ENCODE measurements at regions not wholly inside any gene's neighbourhood (a gene's known extent, or its start where the extent isn't known, plus 50 kb on each side); places are given as distances from the start of the nearest gene placed in this dataset.
"Not testable (repeated sequence)": the region's sequence is repeated elsewhere in the genome, so short reads cannot be mapped to it uniquely, and the experiment has no call there.

- DNase-seq (ENCODE audit: low spot score), result no peak
Observed at GRCh38 chr1:81738875-81739274, 61.9 kb upstream of the ADGRL2 start.

GRCh38 chr1:81733480-81733879 is 67.3 kb upstream of the ADGRL2 start:
- DNase-seq (ENCODE audit: low spot score), result no peak

- DNase-seq (ENCODE audit: low spot score), result no peak
Observed at GRCh38 chr1:81731989-81732388, 68.7 kb upstream of the ADGRL2 start.

GRCh38 chr1:81730881-81731280 is 69.9 kb upstream of the ADGRL2 start:
- DNase-seq (ENCODE audit: low spot score), result no peak

DNA sequence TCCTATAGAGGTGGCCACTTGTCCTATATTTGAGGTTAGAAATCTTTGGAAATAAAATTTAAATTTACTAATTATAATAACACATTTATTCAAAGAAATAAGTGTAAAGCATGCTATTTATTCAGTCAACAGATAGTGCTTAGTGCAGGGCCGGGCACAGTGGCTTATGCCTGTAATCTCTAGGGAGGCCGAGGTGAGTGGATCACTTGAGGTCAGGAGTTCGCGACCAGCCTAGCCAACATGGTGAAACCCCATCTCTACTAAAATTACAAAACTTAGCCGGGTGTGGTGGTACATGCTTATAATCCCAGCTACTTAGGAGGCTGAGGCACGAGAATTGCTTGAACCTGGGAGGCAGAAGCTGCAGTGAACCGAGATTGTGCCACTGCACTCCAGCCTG is 70.4 kb upstream of the ADGRL2 start:
- DNase-seq (ENCODE audit: low spot score), result not testable (repeated sequence)

DNA sequence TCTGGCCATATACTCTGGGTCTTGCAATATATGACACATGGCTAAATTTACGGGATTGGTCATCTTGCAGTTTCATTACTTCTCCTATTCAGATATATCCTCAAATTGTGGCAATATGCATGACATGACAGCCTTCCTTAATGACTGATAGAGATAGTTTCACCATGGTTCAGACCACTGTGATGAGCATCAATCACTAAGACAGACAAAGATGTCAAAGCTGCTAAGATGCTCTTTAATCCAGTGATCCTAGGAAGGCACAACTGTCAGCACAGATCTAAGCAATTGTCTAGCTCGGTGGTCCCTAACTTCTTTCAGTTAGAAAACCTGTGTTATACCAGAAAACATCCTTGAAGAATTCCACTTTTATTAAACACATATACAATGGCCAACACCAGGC is 70.9 kb upstream of the ADGRL2 start:
- no peak for DNase-seq (ENCODE audit: low spot score)

- no peak for DNase-seq (ENCODE audit: low spot score)
Observed at GRCh38 chr1:81729239-81729638, 71.5 kb upstream of the ADGRL2 start.

GRCh38 chr1:81725823-81726222 is 74.9 kb upstream of the ADGRL2 start:
- no peak for DNase-seq (ENCODE audit: low spot score)

DNA sequence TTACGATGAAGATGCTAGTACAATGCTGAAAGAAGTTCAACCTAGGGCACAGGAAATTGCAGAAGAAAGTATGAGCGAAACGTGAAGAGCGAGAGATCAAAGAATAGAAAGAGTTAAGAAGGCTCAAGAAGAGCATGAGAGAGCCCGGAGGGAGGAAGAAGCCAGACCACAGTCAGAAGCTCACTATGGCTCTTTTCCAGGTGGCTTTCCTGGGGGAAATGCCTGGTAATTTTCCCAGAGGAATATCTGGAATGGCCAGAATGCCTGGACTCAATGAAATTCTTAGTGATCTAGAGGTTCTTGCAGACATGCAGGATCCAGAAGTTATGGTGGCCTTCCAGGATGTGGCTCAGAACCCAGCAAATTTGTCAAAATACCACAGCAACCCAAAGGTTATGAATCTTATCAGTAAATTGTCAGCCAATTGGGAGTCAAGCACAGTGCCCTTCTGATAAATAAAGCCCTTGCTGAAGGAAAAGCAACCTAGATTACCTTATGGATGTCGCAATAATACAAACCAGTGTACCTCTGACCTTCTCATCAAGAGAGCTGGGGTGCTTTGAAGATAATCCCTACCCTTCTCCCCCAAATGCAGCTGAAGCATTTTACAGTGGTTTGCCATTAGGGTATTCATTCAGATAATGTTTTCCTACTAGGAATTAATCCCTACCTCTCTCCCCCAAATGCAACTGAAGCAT is 78.0 kb upstream of the ADGRL2 start:
- DNase-seq (ENCODE audit: low spot score), result not testable (repeated sequence)

- not testable (repeated sequence) for DNase-seq (ENCODE audit: low spot score)
Observed at GRCh38 chr1:81720256-81720655, 80.5 kb upstream of the ADGRL2 start.

- DNase-seq (ENCODE audit: low spot score), result no peak
Observed at GRCh38 chr1:81717230-81717629, 83.5 kb upstream of the ADGRL2 start.

GRCh38 chr1:81715391-81715790 is 85.3 kb upstream of the ADGRL2 start:
- no peak for DNase-seq (ENCODE audit: low spot score)

DNA sequence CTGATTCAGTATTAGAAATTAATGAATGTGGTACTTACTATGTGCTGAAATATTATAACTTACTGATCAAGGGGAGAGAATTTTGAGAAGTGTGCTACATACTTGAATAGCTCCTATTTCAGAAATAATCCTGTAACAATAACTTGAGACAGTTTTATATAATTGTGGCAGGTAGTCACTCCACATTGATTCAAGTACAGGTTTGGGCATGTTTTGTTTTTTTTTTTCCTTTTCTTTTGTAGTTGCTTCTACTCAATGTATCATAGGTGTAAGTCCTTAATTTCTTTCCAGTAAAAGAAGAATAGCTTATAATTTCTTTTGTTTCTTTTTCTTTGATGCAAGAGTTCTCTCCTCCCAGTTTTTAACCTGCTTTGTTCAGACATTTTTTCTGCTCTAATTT is 86.1 kb upstream of the ADGRL2 start:
- DNase-seq (ENCODE audit: low spot score), result no peak

GRCh38 chr1:81712425-81712824 is 88.3 kb upstream of the ADGRL2 start:
- DNase-seq (ENCODE audit: low spot score), result no peak

DNA sequence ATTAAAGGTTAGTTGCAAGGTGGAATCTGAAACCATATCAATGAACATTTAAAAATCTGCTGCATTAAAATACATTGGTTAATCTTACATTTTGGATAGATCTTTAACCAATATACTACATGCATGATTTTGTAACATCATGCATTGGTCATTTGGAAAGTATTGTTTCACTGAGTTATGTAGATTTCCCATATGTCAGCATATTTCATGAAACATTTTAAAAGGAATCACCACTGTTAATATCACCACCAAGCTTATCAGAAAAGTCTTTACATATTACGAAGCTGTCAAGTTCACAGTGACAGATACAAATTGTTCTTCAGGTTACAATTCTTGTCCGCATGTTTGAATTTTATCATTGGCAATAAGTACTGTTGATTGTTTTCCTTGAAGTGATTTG is 89.9 kb upstream of the ADGRL2 start:
- DNase-seq (ENCODE audit: low spot score), result no peak

DNA sequence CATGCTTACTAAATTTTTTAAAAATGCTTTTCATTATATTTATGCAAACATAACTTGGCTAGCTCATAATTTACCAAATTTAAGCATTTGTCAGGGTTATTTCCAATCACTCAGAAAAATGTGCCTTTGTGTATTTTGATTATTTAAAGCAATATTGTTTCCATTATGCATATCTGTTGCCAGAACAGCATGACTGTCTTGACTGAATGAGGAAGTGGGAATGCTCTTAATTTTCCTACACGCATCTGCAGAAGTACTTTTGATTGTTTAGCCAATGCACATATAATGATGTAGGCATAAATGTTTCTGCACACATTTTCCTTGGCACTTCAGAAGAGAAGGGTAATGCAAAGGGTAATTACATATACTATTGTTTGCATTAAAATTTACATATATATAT is 92.5 kb upstream of the ADGRL2 start:
- no peak for DNase-seq (ENCODE audit: low spot score)

- DNase-seq (ENCODE audit: low spot score), result no peak
Observed at GRCh38 chr1:81706650-81707435, 93.9 kb upstream of the ADGRL2 start.

DNA sequence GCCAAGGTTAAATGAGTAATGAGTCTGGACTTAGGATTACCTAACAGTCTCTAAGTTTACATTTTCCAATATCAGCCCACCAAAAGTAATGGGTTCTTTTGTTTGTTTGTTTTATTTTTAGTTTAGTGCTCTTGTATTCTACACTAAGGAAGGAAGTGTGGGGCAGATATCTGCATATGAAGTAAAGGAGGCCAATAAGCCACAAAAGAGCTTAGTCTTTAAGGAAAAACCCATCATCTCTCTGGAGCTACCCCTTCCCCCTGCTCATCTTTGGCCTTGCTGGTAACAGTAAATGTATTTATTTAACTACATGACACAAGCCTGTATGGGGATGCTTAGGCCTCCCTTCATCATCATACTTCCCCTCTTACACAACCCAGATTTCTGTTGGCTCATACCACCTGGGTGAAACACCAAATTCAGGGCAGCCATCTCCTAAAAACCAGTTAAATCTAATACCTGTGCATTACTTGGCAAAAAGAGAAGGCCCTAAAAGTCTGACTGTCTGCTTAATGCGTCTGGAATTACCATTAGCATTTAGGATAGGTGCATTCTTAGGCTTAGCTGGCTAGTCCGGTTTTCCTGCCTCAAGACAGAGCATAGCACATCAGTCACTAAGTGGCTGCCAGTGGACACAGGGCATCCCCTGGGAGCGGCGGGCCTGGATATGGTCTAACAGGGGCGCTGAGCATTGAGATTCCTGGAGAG is 96.8 kb upstream of the ADGRL2 start:
- peak; percentile 15 for DNase-seq (ENCODE audit: low spot score)

DNA sequence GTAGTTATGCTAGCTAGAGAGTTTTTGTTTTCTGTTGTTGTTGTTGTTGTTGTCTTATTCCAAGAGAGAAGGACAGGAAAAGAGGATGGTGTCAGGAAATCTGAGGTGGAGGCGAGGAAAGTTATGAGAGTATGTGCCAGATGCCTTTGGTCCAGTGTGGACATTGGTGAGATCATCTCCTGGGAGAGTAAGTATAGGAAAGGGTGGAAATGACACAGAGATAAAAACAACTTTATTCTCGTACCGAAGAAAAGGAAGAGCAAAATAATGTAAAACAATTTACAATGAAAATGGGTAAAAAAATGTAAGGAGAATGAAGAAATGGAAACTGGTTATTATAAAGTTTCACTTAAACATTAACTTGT is 97.4 kb upstream of the ADGRL2 start:
- no peak for DNase-seq (ENCODE audit: low spot score)

- DNase-seq (ENCODE audit: low spot score), result no peak
Observed at GRCh38 chr1:81702903-81703302, 97.8 kb upstream of the ADGRL2 start.

DNA sequence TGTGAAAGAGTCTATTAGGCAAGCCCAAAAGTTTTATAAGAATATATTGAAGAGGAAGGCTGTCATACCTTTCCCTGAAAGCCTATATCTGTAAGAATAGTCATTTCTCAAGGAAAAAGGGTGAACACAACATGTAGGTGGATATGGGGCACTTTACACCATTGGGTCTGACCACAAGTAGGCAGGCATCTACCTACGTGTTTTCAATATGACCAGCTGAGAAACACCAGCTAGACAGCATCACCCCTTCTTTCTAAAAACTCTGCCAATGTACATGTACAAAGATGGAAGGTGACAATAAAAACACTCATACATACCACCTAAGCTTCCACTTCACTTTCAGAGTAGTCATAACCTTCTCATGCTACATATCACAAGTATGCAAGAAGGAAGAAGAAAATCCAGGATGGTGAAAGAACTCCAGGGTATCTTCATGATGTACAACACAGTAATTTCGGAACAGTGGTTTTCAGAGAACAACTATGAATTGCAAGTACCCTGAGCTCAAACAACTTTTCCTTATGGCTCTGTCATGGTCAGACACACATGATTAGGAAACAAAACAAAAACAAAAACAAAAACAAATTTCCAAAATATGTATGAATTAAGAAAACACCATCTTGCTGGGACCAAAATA is 98.5 kb upstream of the ADGRL2 start:
- no peak for DNase-seq (ENCODE audit: low spot score)

DNA sequence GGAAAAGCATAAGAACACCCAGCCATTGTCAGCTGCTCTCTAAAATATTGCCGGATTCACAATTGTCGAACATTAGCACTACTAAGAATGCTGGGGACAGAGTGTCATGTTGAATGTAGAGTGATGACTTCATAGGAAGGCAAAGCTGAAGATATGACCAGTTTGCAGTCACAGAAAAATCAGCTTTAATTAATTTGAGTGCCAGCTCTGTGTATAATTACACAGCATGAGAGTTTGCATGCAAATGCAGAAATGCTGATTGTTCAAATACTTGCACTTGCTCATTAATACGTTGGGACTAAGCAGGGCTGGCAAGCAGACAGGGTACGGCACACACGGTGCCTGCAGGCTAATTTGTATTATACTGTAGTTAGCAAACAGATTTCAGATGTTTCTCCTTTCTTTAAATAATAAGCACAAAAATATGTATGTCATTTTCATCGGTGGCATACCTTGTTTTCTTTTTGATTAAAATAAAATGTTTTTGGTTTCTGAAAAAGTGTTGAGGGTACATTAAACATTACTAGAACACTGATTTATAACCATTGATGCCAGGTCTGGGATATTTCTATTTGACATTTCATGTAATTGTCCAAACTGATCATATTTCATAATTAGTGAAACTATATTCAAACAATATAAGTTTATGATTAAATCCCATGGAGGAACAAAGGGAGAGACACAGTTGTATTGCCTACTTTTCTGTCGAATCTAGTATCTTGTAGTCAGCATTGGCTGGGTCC is 99.8 kb upstream of the ADGRL2 start:
- no peak for DNase-seq (ENCODE audit: low spot score)

Data from HuH-7 (cell line).